Tibial nerve (tissue), 4 donors: ENCODE measurements at regions not wholly inside any gene's neighbourhood (a gene's known extent, or its start where the extent isn't known, plus 50 kb on each side); places are given as distances from the start of the nearest gene placed in this dataset.

Experiments used
- CTCF ChIP-seq, 5 experiments: fragments of 200-600 bp in 3 of 5; fragments of 450-650 bp in 2 of 5; sonication (generic) in 3 of 5; IDR thresholded peaks; one replicate each; pipeline ENCODE4 v1.5.1; 2016 to 2019; ENCODE audit warnings: antibody characterized with exemption in 5 of 5, mild to moderate bottlenecking in 3 of 5, moderate library complexity in 2 of 5
- EP300 ChIP-seq, 2 donors: sonication (generic); formaldehyde crosslinking; IDR thresholded peaks; one replicate each; pipeline ENCODE4 v1.6.1; 2017; ENCODE audit warnings: antibody characterized with exemption in 2 of 2, mild to moderate bottlenecking in 1 of 2
- POLR2A ChIP-seq, 2 donors: fragments of 450-650 bp; IDR thresholded peaks; one replicate each; pipeline ENCODE4 v1.6.1; 2017; ENCODE audit warnings: antibody characterized with exemption in 2 of 2, mild to moderate bottlenecking in 2 of 2, moderate library complexity in 2 of 2

GRCh38 chr6:43932259-43933147, 162.5 kb downstream of the VEGFA start:
- TF ChIP-seq POLR2A (IDR thresholded peaks at IDR 0.05) (no peak), CTCF (IDR thresholded peaks at IDR 0.05) (no peak), EP300 (IDR thresholded peaks at IDR 0.05) (no peak)
